Panc1 (cell line): ENCODE measurements at regions not wholly inside any gene's neighbourhood (a gene's known extent, or its start where the extent isn't known, plus 50 kb on each side); places are given as distances from the start of the nearest gene placed in this dataset.
A peak's percentile ranks its signal among the peaks of the same experiment; 100 is the strongest.
"Not testable (repeated sequence)": the region's sequence is repeated elsewhere in the genome, so short reads cannot be mapped to it uniquely, and the experiment has no call there.

Source experiments
- ATAC-seq: fragments of 200-7000 bp; cut with Tn5 transposase; 2 replicates; pipeline ENCODE4 v1.9.1; 2020; ENCODE audit warnings: mild to moderate bottlenecking, moderate library complexity
- BruUV-seq: library from RNA; stranded (reverse); fragments of 400-500 nt; replicated peaks from 2 replicates; lab custom pipeline; 2021; lab: Mats Ljungman, UMichigan
- CTCF ChIA-PET: fragments of 300-600 bp; sonication (Branson Sonifier 250); formaldehyde crosslinking; loops from one replicate; lab custom pipeline; 2022; ENCODE audit warnings: antibody characterized with exemption; lab: Charles Lee
- POLR2A ChIA-PET: fragments of 300-600 bp; sonication (Branson Sonifier 250); formaldehyde crosslinking; loops from one replicate; lab custom pipeline; 2022; ENCODE audit warnings: antibody characterized with exemption; lab: Charles Lee
- DNase-seq: peaks from one replicate; pipeline ENCODE4 v3.0.0-alpha.2; 2010; ENCODE audit warnings: low read depth, low spot score
- H3K27ac ChIP-seq: 2 replicates; pipeline ENCODE4 v1.5.1; 2011; ENCODE audit warnings: mild to moderate bottlenecking, low read length, inconsistent platforms
- H3K27me3 ChIP-seq: fragments of 200-500 bp; sonication (Bioruptor generic); 2 replicates; pipeline ENCODE4 v1.6.0; 2014; ENCODE audit warnings: low read length, inconsistent platforms; ENCODE audit not compliant: control insufficient read depth, insufficient read depth
- H3K36me3 ChIP-seq: fragments of 200-500 bp; sonication (Bioruptor generic); 2 replicates; pipeline ENCODE4 v1.5.1; 2014; ENCODE audit warnings: inconsistent platforms, mild to moderate bottlenecking, low read length, moderate library complexity; ENCODE audit not compliant: control insufficient read depth, insufficient read depth
- H3K4me1 ChIP-seq: 2 replicates; pipeline ENCODE4 v1.5.1; 2011; ENCODE audit warnings: inconsistent platforms, mild to moderate bottlenecking, low read length, moderate library complexity; ENCODE audit not compliant: control insufficient read depth, insufficient read depth
- H3K4me3 ChIP-seq, 2 experiments: 2 replicates each; pipeline ENCODE4 v1.5.1; 2011 to 2012; ENCODE audit warnings: low read depth in 2 of 2, low read length in 2 of 2, mild to moderate bottlenecking in 2 of 2, inconsistent platforms in 1 of 2, moderate library complexity in 1 of 2
- H3K9me3 ChIP-seq: fragments of 200-500 bp; sonication (Bioruptor generic); 2 replicates; pipeline ENCODE4 v1.5.1; 2014; ENCODE audit warnings: low read depth, mild to moderate bottlenecking, inconsistent platforms, low read length, moderate library complexity; ENCODE audit not compliant: control insufficient read depth, insufficient read depth
- POLR2AphosphoS5 ChIP-seq: IDR thresholded peaks from 2 replicates; pipeline ENCODE4 v1.6.1; 2012; ENCODE audit warnings: mild to moderate bottlenecking, low read depth, low read length, moderate library complexity
- SIN3A ChIP-seq: IDR thresholded peaks from 2 replicates; pipeline ENCODE4 v1.6.1; 2012; ENCODE audit warnings: low read depth, mild to moderate bottlenecking, low read length, moderate library complexity, borderline replicate concordance; ENCODE audit not compliant: insufficient read depth
- TCF7L2 ChIP-seq: IDR thresholded peaks from 2 replicates; pipeline ENCODE4 v1.6.1; 2011; ENCODE audit warnings: mild to moderate bottlenecking, low read depth, low read length, inconsistent platforms
- in situ Hi-C: cut with HindIII; loops from 2 replicates; pipeline ENCODE4 v1.10.0; 2016; ENCODE audit warnings: low sequenced_read_pairs, low pct_unique_long_range_greater_than_20kb
- intact Hi-C: fragments of 100-400 bp; cut with micrococcal nuclease; formaldehyde crosslinking; loops from one replicate; pipeline ENCODE4 v1.10.0; 2022; ENCODE audit not compliant: unreplicated experiment
- TF ChIP-seq, protein P1 (sequence below): fragments of 450-650 bp; IDR thresholded peaks from 2 replicates; pipeline ENCODE4 v1.5.1; 2017; ENCODE audit warnings: mild to moderate bottlenecking
- TF ChIP-seq, protein P2 (sequence below), 2 experiments: IDR thresholded peaks; 2 replicates each; pipeline ENCODE4 v1.6.1; 2011 to 2012; ENCODE audit warnings: low read depth in 2 of 2, control low read depth in 1 of 2, low read length in 1 of 2, mild to moderate bottlenecking in 1 of 2, moderate library complexity in 1 of 2; ENCODE audit not compliant: insufficient read depth in 1 of 2

DNA sequence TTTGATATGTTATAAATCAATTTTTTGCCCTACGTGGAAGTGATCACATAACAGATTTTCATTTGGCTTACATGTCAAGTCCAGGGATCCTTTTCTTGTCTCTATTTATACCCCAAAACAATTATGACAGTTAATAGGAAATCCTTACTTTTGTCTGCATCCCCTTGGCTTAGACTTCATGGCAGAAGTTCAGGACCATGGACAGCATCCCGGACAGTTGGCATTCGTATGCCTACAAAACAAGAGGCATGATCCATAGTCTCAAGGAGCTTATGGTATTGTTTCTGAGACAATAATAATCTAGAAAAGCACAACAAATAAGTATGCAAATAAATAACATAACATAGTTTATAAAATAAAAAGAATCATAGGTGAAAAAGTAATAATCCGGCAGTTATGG, 214.3 kb upstream of the GRIA1 start:
- DNase-seq, result no peak
- in situ Hi-C loops, result no loop called here
- POLR2A ChIA-PET, result no interaction called here

DNA sequence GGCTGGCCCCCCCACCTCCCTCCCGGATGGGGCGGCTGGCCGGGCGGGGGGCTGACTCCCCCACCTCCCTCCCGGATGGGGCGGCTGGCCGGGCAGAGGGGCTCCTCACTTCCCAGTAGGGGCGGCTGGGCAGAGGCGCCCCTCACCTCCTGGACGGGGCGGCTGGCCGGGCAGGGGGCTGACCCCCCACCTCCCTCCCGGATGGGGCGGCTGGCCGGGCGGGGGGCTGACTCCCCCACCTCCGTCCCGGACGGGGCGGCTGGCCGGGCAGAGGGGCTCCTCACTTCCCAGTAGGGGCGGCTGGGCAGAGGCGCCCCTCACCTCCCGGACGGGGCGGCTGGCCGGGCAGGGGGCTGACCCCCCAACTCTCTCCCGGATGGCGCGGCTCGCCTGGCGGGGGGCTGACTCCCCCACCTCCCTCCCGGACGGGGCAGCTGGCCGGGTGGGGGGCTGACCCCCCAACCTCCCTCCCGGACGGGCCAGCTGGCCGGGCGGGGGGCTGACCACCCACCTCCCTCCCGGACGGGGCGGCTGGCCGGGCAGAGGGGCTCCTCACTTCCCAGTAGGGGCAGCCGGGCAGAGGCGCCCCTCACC, 194.1 kb upstream of the GRIA1 start:
- H3K9me3 ChIP-seq, H3K4me3 ChIP-seq, in situ Hi-C loops, DNase-seq, H3K27me3 ChIP-seq, H3K4me1 ChIP-seq, H3K27ac ChIP-seq, BruUV-seq, ATAC-seq, H3K36me3 ChIP-seq, CTCF ChIA-PET, intact Hi-C loops, POLR2A ChIA-PET: not testable (repeated sequence)

More for the DNA sequence above, 214.3 kb upstream of the GRIA1 start:
- no peaks in the 10 kb centered on the region for H3K27me3 ChIP-seq
- intact Hi-C loops, result no loop called here
- TF ChIP-seq POLR2AphosphoS5 (no peak), TCF7L2 (no peak), SIN3A (no peak)
- TF ChIP-seq, protein P1, sequence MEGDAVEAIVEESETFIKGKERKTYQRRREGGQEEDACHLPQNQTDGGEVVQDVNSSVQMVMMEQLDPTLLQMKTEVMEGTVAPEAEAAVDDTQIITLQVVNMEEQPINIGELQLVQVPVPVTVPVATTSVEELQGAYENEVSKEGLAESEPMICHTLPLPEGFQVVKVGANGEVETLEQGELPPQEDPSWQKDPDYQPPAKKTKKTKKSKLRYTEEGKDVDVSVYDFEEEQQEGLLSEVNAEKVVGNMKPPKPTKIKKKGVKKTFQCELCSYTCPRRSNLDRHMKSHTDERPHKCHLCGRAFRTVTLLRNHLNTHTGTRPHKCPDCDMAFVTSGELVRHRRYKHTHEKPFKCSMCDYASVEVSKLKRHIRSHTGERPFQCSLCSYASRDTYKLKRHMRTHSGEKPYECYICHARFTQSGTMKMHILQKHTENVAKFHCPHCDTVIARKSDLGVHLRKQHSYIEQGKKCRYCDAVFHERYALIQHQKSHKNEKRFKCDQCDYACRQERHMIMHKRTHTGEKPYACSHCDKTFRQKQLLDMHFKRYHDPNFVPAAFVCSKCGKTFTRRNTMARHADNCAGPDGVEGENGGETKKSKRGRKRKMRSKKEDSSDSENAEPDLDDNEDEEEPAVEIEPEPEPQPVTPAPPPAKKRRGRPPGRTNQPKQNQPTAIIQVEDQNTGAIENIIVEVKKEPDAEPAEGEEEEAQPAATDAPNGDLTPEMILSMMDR, result no peak
- TF ChIP-seq, protein P2, sequence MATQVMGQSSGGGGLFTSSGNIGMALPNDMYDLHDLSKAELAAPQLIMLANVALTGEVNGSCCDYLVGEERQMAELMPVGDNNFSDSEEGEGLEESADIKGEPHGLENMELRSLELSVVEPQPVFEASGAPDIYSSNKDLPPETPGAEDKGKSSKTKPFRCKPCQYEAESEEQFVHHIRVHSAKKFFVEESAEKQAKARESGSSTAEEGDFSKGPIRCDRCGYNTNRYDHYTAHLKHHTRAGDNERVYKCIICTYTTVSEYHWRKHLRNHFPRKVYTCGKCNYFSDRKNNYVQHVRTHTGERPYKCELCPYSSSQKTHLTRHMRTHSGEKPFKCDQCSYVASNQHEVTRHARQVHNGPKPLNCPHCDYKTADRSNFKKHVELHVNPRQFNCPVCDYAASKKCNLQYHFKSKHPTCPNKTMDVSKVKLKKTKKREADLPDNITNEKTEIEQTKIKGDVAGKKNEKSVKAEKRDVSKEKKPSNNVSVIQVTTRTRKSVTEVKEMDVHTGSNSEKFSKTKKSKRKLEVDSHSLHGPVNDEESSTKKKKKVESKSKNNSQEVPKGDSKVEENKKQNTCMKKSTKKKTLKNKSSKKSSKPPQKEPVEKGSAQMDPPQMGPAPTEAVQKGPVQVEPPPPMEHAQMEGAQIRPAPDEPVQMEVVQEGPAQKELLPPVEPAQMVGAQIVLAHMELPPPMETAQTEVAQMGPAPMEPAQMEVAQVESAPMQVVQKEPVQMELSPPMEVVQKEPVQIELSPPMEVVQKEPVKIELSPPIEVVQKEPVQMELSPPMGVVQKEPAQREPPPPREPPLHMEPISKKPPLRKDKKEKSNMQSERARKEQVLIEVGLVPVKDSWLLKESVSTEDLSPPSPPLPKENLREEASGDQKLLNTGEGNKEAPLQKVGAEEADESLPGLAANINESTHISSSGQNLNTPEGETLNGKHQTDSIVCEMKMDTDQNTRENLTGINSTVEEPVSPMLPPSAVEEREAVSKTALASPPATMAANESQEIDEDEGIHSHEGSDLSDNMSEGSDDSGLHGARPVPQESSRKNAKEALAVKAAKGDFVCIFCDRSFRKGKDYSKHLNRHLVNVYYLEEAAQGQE (IDR thresholded peaks at IDR 0.05; ENCODE audit: insufficient read depth in 1 of 2, low read depth in 2 of 2, low read length in 1 of 2), result peak; percentile 85 to 88
- H3K4me3 ChIP-seq, result no peak overlapping the region
- no peaks in the 10 kb centered on the region for H3K4me1 ChIP-seq
- H3K36me3 ChIP-seq, result no peaks in the 10 kb centered on the region
- no TSS peak for BruUV-seq
- CTCF ChIA-PET, result interaction anchor here (0.5 kb wide), 1 partner anchor 806 kb away, joined by 4 read pairs; no protein-coding TSS in a partner anchor
- no peaks in the 10 kb centered on the region for H3K9me3 ChIP-seq
- no peak overlapping the region for H3K27ac ChIP-seq
- ATAC-seq, result no peak

DNA sequence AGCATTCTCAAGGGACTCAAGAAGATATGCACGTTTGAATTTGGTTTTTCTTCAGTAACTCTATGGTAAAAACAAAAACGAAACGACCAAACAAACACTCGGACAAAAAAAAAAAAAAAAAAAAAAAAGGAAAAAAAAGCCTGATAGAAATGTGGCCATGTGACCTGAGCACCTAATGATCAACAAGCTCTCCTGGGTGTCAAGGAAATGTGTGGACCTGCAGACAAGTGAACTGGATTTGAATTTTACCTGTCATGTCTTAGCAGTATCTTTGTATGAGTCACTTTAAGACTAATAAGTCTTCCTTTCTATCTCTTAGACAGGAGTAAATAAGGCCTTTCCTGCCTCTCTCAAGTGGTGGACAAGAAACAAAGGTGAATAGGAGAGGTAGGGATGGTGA, 190.6 kb upstream of the GRIA1 start:
- TF ChIP-seq TCF7L2 (no peak), SIN3A (no peak)
- TF ChIP-seq, protein P1, result no peak
- no TSS peak for BruUV-seq
- no peak for ATAC-seq
- Histone ChIP-seq H3K36me3 (no peaks in the 10 kb centered on the region), H3K27ac (no peak overlapping the region), H3K9me3 (no peaks in the 10 kb centered on the region), H3K4me3 (no peak overlapping the region), H3K27me3 (no peaks in the 10 kb centered on the region), H3K4me1 (no peaks in the 10 kb centered on the region)
- ChIA-PET POLR2A (no interaction called here), CTCF (no interaction called here)
- intact Hi-C loops (no loop called here), in situ Hi-C loops (no loop called here)
- DNase-seq, result no peak
